ENCODE measurements at regions not wholly inside any gene's neighbourhood (a gene's known extent, or its start where the extent isn't known, plus 50 kb on each side); places are given as distances from the start of the nearest gene placed in this dataset.
"Not testable (repeated sequence)": the region's sequence is repeated elsewhere in the genome, so short reads cannot be mapped to it uniquely, and the experiment has no call there.

DNA sequence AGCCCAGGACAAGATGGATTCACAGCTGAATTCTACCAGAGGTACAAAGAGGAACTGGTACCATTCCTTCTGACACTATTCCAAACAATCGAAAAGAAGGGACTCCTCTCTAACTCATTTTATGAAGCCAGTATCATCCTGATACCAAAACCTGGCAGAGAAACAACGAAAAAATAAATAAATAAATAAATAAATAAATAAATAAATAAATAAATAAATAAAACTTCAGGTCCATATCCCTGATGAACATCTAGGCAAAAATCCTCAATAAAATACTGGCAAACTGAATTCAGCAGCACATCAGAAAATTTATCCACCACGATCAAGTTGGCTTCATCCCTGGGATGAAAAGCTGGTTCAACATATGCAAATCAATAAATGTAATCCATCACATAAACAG, 1272.1 kb downstream of the FAM133A start:
- TF ChIP-seq, protein P1, sequence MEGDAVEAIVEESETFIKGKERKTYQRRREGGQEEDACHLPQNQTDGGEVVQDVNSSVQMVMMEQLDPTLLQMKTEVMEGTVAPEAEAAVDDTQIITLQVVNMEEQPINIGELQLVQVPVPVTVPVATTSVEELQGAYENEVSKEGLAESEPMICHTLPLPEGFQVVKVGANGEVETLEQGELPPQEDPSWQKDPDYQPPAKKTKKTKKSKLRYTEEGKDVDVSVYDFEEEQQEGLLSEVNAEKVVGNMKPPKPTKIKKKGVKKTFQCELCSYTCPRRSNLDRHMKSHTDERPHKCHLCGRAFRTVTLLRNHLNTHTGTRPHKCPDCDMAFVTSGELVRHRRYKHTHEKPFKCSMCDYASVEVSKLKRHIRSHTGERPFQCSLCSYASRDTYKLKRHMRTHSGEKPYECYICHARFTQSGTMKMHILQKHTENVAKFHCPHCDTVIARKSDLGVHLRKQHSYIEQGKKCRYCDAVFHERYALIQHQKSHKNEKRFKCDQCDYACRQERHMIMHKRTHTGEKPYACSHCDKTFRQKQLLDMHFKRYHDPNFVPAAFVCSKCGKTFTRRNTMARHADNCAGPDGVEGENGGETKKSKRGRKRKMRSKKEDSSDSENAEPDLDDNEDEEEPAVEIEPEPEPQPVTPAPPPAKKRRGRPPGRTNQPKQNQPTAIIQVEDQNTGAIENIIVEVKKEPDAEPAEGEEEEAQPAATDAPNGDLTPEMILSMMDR (IDR thresholded peaks at IDR 0.05) = not testable (repeated sequence)
- TF ChIP-seq POLR2A, POLR2AphosphoS5 (IDR thresholded peaks at IDR 0.05): not testable (repeated sequence)
